Testis (tissue), 2 donors: ENCODE measurements at regions not wholly inside any gene's neighbourhood (a gene's known extent, or its start where the extent isn't known, plus 50 kb on each side); places are given as distances from the start of the nearest gene placed in this dataset.

ENCODE experiments used
- CTCF ChIP-seq, 3 experiments: fragments of 450-650 bp in 2 of 3; fragments of 200-600 bp in 1 of 3; sonication (generic) in 1 of 3; IDR thresholded peaks; one replicate each; pipeline ENCODE4 v1.5.1; 2016 to 2019; ENCODE audit warnings: antibody characterized with exemption in 3 of 3, mild to moderate bottlenecking in 2 of 3, moderate library complexity in 1 of 3
- POLR2A ChIP-seq: fragments of 450-650 bp; IDR thresholded peaks from one replicate; pipeline ENCODE4 v1.6.1; 2017; ENCODE audit warnings: antibody characterized with exemption, mild to moderate bottlenecking, moderate library complexity

GRCh38 chr17:71919186-71919585 lies 201.6 kb upstream of the SOX9 start:
- TF ChIP-seq CTCF (IDR thresholded peaks at IDR 0.05): no peak
- no peak for TF ChIP-seq POLR2A
